K562 (cell line): ENCODE measurements at regions not wholly inside any gene's neighbourhood (a gene's known extent, or its start where the extent isn't known, plus 50 kb on each side); places are given as distances from the start of the nearest gene placed in this dataset.

Source experiments
- ATAC-seq: fragments of 200-7000 bp; cut with Tn5 transposase; 3 replicates; pipeline ENCODE4 v1.9.1; 2020; ENCODE audit warnings: moderate library complexity
- BruUV-seq: library from RNA; stranded (reverse); fragments of 400-500 nt; replicated peaks from 2 replicates; lab custom pipeline; 2021; lab: Mats Ljungman, UMichigan
- CTCF ChIA-PET: fragments of 300-600 bp; formaldehyde crosslinking; extraction: SDS; loops from one replicate; lab custom pipeline; 2021; ENCODE audit warnings: low intra/inter-chr PET ratio; lab: Yijun Ruan, JAX
- POLR2A ChIA-PET: fragments of 300-600, 350-650 bp; sonication (Branson Sonifier 250); formaldehyde crosslinking; extraction: SDS; loops from one replicate; lab custom pipeline; 2021; ENCODE audit warnings: antibody characterized with exemption, inconsistent platforms; lab: Yijun Ruan, JAX
- DNase-seq, 4 experiments: peaks; one replicate each; pipeline versions ENCODE4 v3.0.0 to v3.0.0-alpha.2; 2011 to 2018; ENCODE audit warnings: low spot score in 3 of 4, mixed read lengths in 3 of 4; ENCODE audit errors: extremely low read depth in 1 of 4
- FAIRE-seq: peaks from 2 replicates; lab custom pipeline; 2011; peaks lifted over from hg19 to GRCh38; lab: Jason Lieb, UNC
- H2AFZ ChIP-seq: 2 replicates; pipeline ENCODE4 v1.6.0; 2011; ENCODE audit warnings: low read depth, low read length, control low read depth, inconsistent platforms
- H3K27ac ChIP-seq: fragments of 200-600 bp; 3 replicates; pipeline ENCODE4 v1.8.0; 2011; ENCODE audit warnings: low read depth, mild to moderate bottlenecking, control low read depth, inconsistent platforms, low read length, moderate library complexity, mixed read lengths; ENCODE audit errors: extremely low read depth
- H3K27me3 ChIP-seq, 2 experiments: fragments of 300-600 bp in 1 of 2; 2 replicates in 1 of 2; 3 replicates in 1 of 2; pipeline versions ENCODE4 v1.6.0 to v1.8.0; 2011; ENCODE audit warnings: inconsistent platforms in 2 of 2, low read length in 2 of 2, mild to moderate bottlenecking in 1 of 2, mixed read lengths in 1 of 2, moderate library complexity in 1 of 2; ENCODE audit not compliant: control insufficient read depth in 2 of 2, insufficient read depth in 2 of 2
- H3K36me3 ChIP-seq: fragments of 300-600 bp; 3 replicates; pipeline ENCODE4 v1.8.0; 2011; ENCODE audit warnings: mild to moderate bottlenecking, low read length, inconsistent platforms; ENCODE audit not compliant: control insufficient read depth, insufficient read depth
- H3K4me1 ChIP-seq, 2 experiments: fragments of 200-600 bp in 1 of 2; replicated peaks in 1 of 2; 2 replicates in 1 of 2; 3 replicates in 1 of 2; pipeline versions ENCODE4 v1.5.1 to v1.8.0; 2011; ENCODE audit warnings: inconsistent platforms in 2 of 2, low read length in 2 of 2, mild to moderate bottlenecking in 1 of 2, mixed read lengths in 1 of 2, moderate library complexity in 1 of 2; ENCODE audit not compliant: control insufficient read depth in 2 of 2, insufficient read depth in 2 of 2
- H3K4me2 ChIP-seq: 2 replicates; pipeline ENCODE4 v1.6.1; 2011; ENCODE audit warnings: low read length, control low read depth, inconsistent platforms, mixed read lengths; ENCODE audit not compliant: insufficient read depth
- H3K4me3 ChIP-seq: fragments of 200-600 bp; sonication (generic), shearing (Covaris generic); 2 replicates; pipeline ENCODE4 v1.5.1; 2016; ENCODE audit warnings: control low read depth, inconsistent platforms
- H3K79me2 ChIP-seq: fragments of 200-600 bp; 3 replicates; pipeline ENCODE4 v1.8.0; 2011; ENCODE audit warnings: low read length, inconsistent platforms; ENCODE audit not compliant: control insufficient read depth, insufficient read depth
- H3K9ac ChIP-seq, 2 experiments: 2 replicates each; pipeline versions ENCODE4 v1.6.0 to v1.6.1; 2011; ENCODE audit warnings: low read depth in 2 of 2, low read length in 2 of 2, control low read depth in 1 of 2, inconsistent platforms in 1 of 2, mild to moderate bottlenecking in 1 of 2, mixed read lengths in 1 of 2; ENCODE audit not compliant: insufficient read depth in 1 of 2
- H3K9me1 ChIP-seq: one replicate; pipeline ENCODE4 v1.6.0; 2011; ENCODE audit warnings: inconsistent platforms, mild to moderate bottlenecking, low read length, moderate library complexity; ENCODE audit not compliant: control insufficient read depth, insufficient read depth
- H3K9me3 ChIP-seq: replicated peaks from 2 replicates; pipeline ENCODE4 v1.5.1; 2011; ENCODE audit warnings: low read depth, low read length, inconsistent platforms; ENCODE audit not compliant: control insufficient read depth, insufficient read depth
- H4K20me1 ChIP-seq: replicated peaks from 2 replicates; pipeline ENCODE4 v1.6.1; 2011; ENCODE audit warnings: low read length, inconsistent platforms, mixed read lengths; ENCODE audit not compliant: control insufficient read depth, insufficient read depth
- ASH1L ChIP-seq: fragments of 450-650 bp; IDR thresholded peaks from 2 replicates; pipeline ENCODE4 v1.6.1; 2018; ENCODE audit warnings: borderline replicate concordance, mild to moderate bottlenecking, low read depth; ENCODE audit not compliant: partially characterized antibody
- ETS2 ChIP-seq: IDR thresholded peaks from 2 replicates; pipeline ENCODE4 v1.6.1; 2016; ENCODE audit warnings: borderline replicate concordance, missing genetic modification characterization, mild to moderate bottlenecking, moderate library complexity, missing compliant biosample characterization; ENCODE audit not compliant: poor library complexity, severe bottlenecking
- HMG20B ChIP-seq: fragments of 250-450 bp; sonication (Bioruptor Pico); IDR thresholded peaks from 2 replicates; pipeline ENCODE4 v1.5.0; 2021; ENCODE audit warnings: mild to moderate bottlenecking
- HNRNPLL ChIP-seq: fragments of 200-400 bp; formaldehyde crosslinking; IDR thresholded peaks from 2 replicates; pipeline ENCODE4 v1.6.1; 2017; ENCODE audit warnings: low read length, low read depth, mild to moderate bottlenecking; ENCODE audit not compliant: poor library complexity, severe bottlenecking
- WGBS: fragments of 100-300 bp; shearing (Covaris generic); methylation state at CpG from one replicate; pipeline ENCODE4 v1.1.6; 2016; ENCODE audit warnings: low coverage, mixed read lengths; ENCODE audit not compliant: insufficient coverage; ENCODE audit errors: missing lambda C conversion rate; 5-methylcytosine and 5-hydroxymethylcytosine counted together
- in situ Hi-C: fragments of 300-500 bp; cut with MboI; formaldehyde crosslinking; loops from 4 replicates; pipeline ENCODE4 v1.15.0; 2018; ENCODE audit warnings: inconsistent platforms, mixed read lengths
- intact Hi-C: fragments of 100-400 bp; cut with micrococcal nuclease; formaldehyde crosslinking; loops from 2 replicates; pipeline ENCODE4 v1.14.2; 2022
- TF ChIP-seq, protein P1 (sequence below): sonication (generic); formaldehyde crosslinking; IDR thresholded peaks from 2 replicates; pipeline ENCODE4 v1.8.1; 2023; ENCODE audit warnings: mild to moderate bottlenecking, missing genetic modification reagents

DNA sequence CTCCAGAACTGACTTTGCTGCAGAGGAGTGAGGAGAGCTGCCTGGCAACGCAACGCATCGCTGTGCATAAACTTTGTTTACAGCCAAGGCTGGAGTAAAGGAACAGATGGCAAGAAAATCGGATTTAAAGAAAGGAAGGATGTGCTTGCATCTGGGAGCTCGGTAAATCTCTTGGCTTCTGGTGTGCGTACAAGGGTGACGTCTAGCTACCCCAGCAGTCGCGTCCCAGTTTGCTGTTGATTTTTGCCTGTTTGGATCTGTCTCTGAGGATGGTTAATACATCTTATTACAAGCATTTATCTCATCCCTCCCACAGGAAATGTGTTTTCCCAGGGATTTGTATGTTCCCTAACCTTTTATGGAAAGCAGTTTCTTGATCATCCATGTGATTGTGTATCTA, 73.3 kb upstream of the RALGPS2 start:
- POLR2A ChIA-PET, result interaction anchor here (0.5 to 0.8 kb wide), 2 partner anchors 80 to 290 kb away, joined by 3 read pairs; no protein-coding TSS in a partner anchor
- CTCF ChIA-PET, result no interaction called here
- Histone ChIP-seq H3K79me2 (no peaks in the 10 kb centered on the region), H3K27ac (no peak overlapping the region), H4K20me1 (no peaks in the 10 kb centered on the region)
- TF ChIP-seq HNRNPLL (no peak), HMG20B (CRISPR knock-in tag) (no peak), ETS2 (tag) (no peak), ASH1L (no peak)
- TF ChIP-seq, protein P1, sequence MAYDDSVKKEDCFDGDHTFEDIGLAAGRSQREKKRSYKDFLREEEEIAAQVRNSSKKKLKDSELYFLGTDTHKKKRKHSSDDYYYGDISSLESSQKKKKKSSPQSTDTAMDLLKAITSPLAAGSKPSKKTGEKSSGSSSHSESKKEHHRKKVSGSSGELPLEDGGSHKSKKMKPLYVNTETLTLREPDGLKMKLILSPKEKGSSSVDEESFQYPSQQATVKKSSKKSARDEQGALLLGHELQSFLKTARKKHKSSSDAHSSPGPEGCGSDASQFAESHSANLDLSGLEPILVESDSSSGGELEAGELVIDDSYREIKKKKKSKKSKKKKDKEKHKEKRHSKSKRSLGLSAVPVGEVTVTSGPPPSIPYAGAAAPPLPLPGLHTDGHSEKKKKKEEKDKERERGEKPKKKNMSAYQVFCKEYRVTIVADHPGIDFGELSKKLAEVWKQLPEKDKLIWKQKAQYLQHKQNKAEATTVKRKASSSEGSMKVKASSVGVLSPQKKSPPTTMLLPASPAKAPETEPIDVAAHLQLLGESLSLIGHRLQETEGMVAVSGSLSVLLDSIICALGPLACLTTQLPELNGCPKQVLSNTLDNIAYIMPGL, result no peak
- TF ChIP-seq, all 486 proteins: peak for 0
- DNase-seq, result no peak
- Histone ChIP-seq H3K9me3 (no peaks in the 10 kb centered on the region), H3K36me3 (no peaks in the 10 kb centered on the region), H3K27me3 (peaks cover 0 to 10% of the 10 kb centered on the region in 2 experiments; a peak in 2 of 5 replicates), H3K4me1 (no peaks in the 10 kb centered on the region), H3K4me2 (no peak overlapping the region), H3K9me1 (no peaks in the 10 kb centered on the region), H2AFZ (no peak overlapping the region), H3K4me3 (no peak overlapping the region), H3K9ac (no peak overlapping the region)
- BruUV-seq, result no TSS peak
- intact Hi-C loops, result no loop called here
- FAIRE-seq, result no peak
- ATAC-seq, result no peak
- 0% methylated on average over 9 of the region's 9 CpGs for WGBS
- in situ Hi-C loops, result no loop called here
